Right atrium auricular region (tissue), 2 donors: ENCODE measurements at regions not wholly inside any gene's neighbourhood (a gene's known extent, or its start where the extent isn't known, plus 50 kb on each side); places are given as distances from the start of the nearest gene placed in this dataset.

Source experiments
- DNase-seq: peaks from one replicate; pipeline ENCODE4 v3.0.0-alpha.2; 2019; ENCODE audit warnings: low spot score
- H3K27ac ChIP-seq, 2 donors: fragments of 200-600 bp; sonication (generic); 1 replicate in 1 of 2; 2 replicates in 1 of 2; pipeline ENCODE4 v1.5.1; 2016 to 2019
- H3K27me3 ChIP-seq, 2 donors: fragments of 200-600 bp; sonication (generic); one replicate each; pipeline versions ENCODE4 v1.5.1 to v1.6.0; 2017 to 2019
- H3K36me3 ChIP-seq: fragments of 200-600 bp; sonication (generic); one replicate; pipeline ENCODE4 v1.5.1; 2016
- H3K4me1 ChIP-seq, 2 donors: fragments of 200-600 bp; sonication (generic); one replicate each; pipeline versions ENCODE4 v1.5.1 to v1.6.0; 2017 to 2019
- H3K4me3 ChIP-seq, 2 donors: fragments of 200-600 bp; sonication (generic); 1 replicate in 1 of 2; 2 replicates in 1 of 2; pipeline ENCODE4 v1.5.1; 2017 to 2019; ENCODE audit warnings: mild to moderate bottlenecking in 1 of 2, moderate library complexity in 1 of 2
- H3K9me3 ChIP-seq, 2 donors: fragments of 200-600 bp; sonication (generic); one replicate each; pipeline ENCODE4 v1.5.1; 2019
- TF ChIP-seq, protein P1 (sequence below), 2 donors: fragments of 200-600 bp; sonication (generic); IDR thresholded peaks; one replicate each; pipeline ENCODE4 v1.5.1; 2019; ENCODE audit warnings: antibody characterized with exemption in 2 of 2

DNA sequence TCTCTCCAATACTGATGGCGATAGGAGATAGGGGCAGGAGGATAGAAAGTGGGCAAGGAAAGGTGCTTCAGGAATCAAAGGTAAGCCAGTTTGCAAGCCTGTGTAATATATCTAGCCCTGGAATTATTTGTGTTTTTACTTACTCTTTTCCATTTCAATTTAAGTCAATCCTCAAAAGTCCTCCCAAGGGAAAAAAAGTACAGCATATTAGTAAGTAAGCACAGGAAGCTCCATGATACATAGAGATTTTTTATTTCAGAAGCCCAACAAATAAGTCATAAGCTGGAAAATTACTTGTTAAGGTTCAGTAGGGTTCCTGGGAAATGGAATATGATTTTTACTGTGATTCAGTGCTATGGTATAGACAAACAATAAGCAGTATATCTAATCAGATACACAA lies 337.7 kb upstream of the DUSP10 start:
- no peaks in the 10 kb centered on the region for H3K36me3 ChIP-seq
- peaks cover 0 to 6% of the 10 kb centered on the region in 2 donors for H3K9me3 ChIP-seq
- TF ChIP-seq, protein P1, sequence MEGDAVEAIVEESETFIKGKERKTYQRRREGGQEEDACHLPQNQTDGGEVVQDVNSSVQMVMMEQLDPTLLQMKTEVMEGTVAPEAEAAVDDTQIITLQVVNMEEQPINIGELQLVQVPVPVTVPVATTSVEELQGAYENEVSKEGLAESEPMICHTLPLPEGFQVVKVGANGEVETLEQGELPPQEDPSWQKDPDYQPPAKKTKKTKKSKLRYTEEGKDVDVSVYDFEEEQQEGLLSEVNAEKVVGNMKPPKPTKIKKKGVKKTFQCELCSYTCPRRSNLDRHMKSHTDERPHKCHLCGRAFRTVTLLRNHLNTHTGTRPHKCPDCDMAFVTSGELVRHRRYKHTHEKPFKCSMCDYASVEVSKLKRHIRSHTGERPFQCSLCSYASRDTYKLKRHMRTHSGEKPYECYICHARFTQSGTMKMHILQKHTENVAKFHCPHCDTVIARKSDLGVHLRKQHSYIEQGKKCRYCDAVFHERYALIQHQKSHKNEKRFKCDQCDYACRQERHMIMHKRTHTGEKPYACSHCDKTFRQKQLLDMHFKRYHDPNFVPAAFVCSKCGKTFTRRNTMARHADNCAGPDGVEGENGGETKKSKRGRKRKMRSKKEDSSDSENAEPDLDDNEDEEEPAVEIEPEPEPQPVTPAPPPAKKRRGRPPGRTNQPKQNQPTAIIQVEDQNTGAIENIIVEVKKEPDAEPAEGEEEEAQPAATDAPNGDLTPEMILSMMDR (IDR thresholded peaks at IDR 0.05) = no peak
- no peak for DNase-seq
- no peak overlapping the region for H3K4me3 ChIP-seq
- H3K27ac ChIP-seq = no peak overlapping the region
- no peaks in the 10 kb centered on the region for H3K4me1 ChIP-seq
- H3K27me3 ChIP-seq = no peaks in the 10 kb centered on the region

DNA sequence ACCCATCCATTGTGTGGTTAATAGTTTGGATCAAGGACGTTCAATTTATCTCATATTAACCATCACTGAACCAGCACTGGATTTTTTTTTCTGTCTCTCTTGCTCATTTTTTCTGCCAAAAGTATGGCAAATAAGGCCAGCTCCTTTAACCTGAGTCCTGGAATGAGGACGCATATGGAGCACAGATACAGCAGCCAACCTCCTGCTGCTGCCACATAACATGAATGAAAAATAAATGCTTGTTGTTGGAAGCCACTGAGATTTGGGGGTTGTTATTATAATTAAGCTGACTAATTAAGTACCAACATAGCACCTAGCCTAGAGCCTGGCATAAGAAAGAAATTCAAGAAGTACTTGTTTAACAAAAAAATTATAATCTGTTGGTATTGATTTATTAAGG lies 335.3 kb upstream of the DUSP10 start:
- Histone ChIP-seq H3K36me3 (no peaks in the 10 kb centered on the region), H3K27ac (no peak overlapping the region), H3K9me3 (no peaks in the 10 kb centered on the region), H3K4me3 (no peak overlapping the region), H3K4me1 (no peaks in the 10 kb centered on the region), H3K27me3 (no peaks in the 10 kb centered on the region)
- TF ChIP-seq, protein P1 (IDR thresholded peaks at IDR 0.05) = no peak
- no peak for DNase-seq

DNA sequence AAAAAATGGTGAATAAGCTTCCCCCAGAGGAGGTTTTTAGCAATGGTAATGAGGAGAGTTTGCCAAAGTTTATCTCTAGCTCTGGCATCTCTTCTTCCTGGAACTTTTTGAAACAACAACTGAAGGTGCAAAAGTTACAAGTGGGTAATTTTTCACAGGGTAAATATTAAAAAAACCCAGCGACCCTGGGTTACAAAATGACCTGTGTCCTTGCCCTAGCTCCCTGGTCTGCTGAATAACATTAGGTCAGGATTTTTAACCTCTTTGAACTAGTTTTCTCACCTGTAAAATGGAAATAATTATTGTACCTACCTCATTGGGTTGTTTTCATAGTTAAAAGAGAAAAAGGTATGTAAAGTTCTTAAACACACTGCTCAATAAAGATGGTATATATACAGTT lies 332.4 kb upstream of the DUSP10 start:
- TF ChIP-seq, protein P1 (IDR thresholded peaks at IDR 0.05) = no peak
- Histone ChIP-seq H3K4me1 (peaks cover 0 to 6% of the 10 kb centered on the region in 2 donors), H3K9me3 (no peaks in the 10 kb centered on the region), H3K4me3 (no peak overlapping the region), H3K36me3 (no peaks in the 10 kb centered on the region), H3K27me3 (no peaks in the 10 kb centered on the region), H3K27ac (no peak overlapping the region)
- DNase-seq = no peak

DNA sequence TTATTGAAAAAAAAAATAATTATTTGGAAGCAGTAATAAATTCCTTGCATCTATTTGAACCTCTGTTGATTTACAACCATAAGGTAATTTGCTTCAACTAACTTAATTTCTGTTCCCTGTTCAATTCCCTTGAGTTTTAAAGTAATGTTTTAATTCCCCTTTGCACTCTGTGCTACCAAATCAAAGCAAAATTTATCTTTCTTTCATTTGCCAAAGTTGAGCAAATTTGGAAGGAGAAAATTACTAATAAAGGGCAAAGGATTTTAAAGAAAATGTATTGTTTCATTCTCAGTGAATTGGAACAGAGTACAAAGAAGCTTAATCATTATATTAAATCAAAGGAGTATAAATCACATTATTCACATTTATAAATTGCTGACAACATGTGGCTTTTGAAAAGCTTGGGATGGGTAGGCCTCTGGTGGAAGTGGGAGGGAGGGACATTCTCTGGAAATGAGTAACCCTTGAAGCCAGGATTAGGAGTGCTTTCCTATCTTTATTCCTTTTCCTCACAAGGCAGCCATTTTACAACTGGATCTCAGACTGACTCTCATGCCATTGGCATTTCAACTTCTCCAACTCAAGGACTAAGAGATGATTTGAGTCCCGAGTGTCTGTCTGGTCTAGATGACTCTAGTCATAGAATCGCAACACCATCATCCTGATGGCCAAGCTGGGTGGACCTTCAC lies 331.6 kb upstream of the DUSP10 start:
- no peaks in the 10 kb centered on the region for H3K36me3 ChIP-seq
- no peaks in the 10 kb centered on the region for H3K27me3 ChIP-seq
- peaks cover 0 to 6% of the 10 kb centered on the region in 2 donors for H3K4me1 ChIP-seq
- H3K27ac ChIP-seq = no peak overlapping the region
- H3K4me3 ChIP-seq = no peak overlapping the region
- no peaks in the 10 kb centered on the region for H3K9me3 ChIP-seq
- TF ChIP-seq, protein P1 (IDR thresholded peaks at IDR 0.05) = no peak
- no peak for DNase-seq

DNA sequence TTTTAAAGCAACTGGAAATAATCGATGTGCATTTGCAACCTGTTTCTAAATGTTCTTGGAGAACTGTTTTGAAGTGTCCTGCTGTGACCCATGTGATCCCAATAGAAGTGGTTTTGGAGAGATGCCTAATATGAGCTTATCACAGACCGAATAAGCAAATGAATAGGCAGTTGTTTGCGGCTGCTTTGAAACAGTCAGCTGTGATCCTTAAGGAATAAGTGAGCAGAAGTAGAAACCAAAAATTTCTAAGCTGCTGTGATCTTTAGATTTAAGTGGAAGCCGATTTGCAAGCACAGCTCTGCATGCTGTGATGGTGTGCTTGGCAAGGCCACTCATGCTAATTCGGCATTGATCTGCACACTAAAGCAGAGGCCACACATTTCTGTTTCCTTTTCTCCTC lies 329.5 kb upstream of the DUSP10 start:
- H3K9me3 ChIP-seq = no peaks in the 10 kb centered on the region
- H3K27ac ChIP-seq = no peak overlapping the region
- DNase-seq = no peak
- H3K4me3 ChIP-seq = no peak overlapping the region
- TF ChIP-seq, protein P1 (IDR thresholded peaks at IDR 0.05) = no peak
- no peaks in the 10 kb centered on the region for H3K27me3 ChIP-seq
- H3K4me1 ChIP-seq = peaks cover 0 to 6% of the 10 kb centered on the region in 2 donors
- no peaks in the 10 kb centered on the region for H3K36me3 ChIP-seq

DNA sequence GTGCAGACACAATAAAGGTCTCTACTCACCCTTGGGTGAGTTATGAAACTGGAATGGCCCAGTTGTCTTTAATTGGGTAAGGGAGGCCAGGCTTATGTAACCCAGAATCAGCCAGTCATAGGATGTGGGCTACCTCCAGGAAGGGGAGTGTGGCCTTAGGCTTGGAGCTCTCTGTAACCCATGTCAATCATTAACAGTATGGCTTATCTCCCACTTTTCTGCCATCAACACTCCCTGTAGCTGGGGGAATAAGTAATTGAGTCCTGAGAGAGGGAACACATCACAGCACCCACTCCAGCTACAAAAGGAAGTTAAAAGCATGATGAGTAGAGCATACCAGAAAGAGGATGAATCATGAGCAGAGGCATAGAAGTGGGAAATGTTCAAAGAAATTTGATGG lies 327.0 kb upstream of the DUSP10 start:
- peaks cover 0 to 6% of the 10 kb centered on the region in 2 donors for H3K4me1 ChIP-seq
- no peaks in the 10 kb centered on the region for H3K27me3 ChIP-seq
- TF ChIP-seq, protein P1 (IDR thresholded peaks at IDR 0.05) = no peak
- H3K36me3 ChIP-seq = no peaks in the 10 kb centered on the region
- H3K27ac ChIP-seq = no peak overlapping the region
- H3K9me3 ChIP-seq = peaks cover 0 to 15% of the 10 kb centered on the region in 2 donors
- DNase-seq = no peak
- H3K4me3 ChIP-seq = no peak overlapping the region
